Effector memory CD8-positive, alpha-beta T cell (primary cell): ENCODE measurements at regions not wholly inside any gene's neighbourhood (a gene's known extent, or its start where the extent isn't known, plus 50 kb on each side); places are given as distances from the start of the nearest gene placed in this dataset.

Source experiments
- ATAC-seq: fragments of 150-1000 bp; cut with Tn5 transposase; replicated peaks from 2 replicates; pipeline ENCODE4 v1.10.0; 2021; ENCODE audit warnings: mild to moderate bottlenecking, moderate library complexity
- DNase-seq, 3 experiments: peaks; one replicate each; pipeline ENCODE4 v3.0.0; 2021
- H3K27ac Mint-ChIP-seq, 2 donors: one replicate each; pipeline ENCODE4 v1.8.0; 2022; ENCODE audit warnings: mild to moderate bottlenecking in 2 of 2, mixed read lengths in 2 of 2, moderate library complexity in 2 of 2
- H3K27me3 Mint-ChIP-seq, 2 donors: one replicate each; pipeline ENCODE4 v1.8.0; 2022; ENCODE audit warnings: mixed read lengths in 2 of 2
- H3K36me3 Mint-ChIP-seq: one replicate; pipeline ENCODE4 v1.8.0; 2022; ENCODE audit warnings: mild to moderate bottlenecking, moderate library complexity, mixed read lengths; ENCODE audit not compliant: insufficient read depth
- H3K4me1 Mint-ChIP-seq, 2 donors: one replicate each; pipeline ENCODE4 v1.8.0; 2022; ENCODE audit warnings: low read depth in 2 of 2, mixed read lengths in 2 of 2
- H3K4me3 Mint-ChIP-seq, 2 donors: one replicate each; pipeline ENCODE4 v1.8.0; 2022; ENCODE audit warnings: mild to moderate bottlenecking in 2 of 2, mixed read lengths in 2 of 2, moderate library complexity in 2 of 2
- H3K9me3 Mint-ChIP-seq, 2 donors: one replicate each; pipeline ENCODE4 v1.8.0; 2022; ENCODE audit warnings: mixed read lengths in 2 of 2

DNA sequence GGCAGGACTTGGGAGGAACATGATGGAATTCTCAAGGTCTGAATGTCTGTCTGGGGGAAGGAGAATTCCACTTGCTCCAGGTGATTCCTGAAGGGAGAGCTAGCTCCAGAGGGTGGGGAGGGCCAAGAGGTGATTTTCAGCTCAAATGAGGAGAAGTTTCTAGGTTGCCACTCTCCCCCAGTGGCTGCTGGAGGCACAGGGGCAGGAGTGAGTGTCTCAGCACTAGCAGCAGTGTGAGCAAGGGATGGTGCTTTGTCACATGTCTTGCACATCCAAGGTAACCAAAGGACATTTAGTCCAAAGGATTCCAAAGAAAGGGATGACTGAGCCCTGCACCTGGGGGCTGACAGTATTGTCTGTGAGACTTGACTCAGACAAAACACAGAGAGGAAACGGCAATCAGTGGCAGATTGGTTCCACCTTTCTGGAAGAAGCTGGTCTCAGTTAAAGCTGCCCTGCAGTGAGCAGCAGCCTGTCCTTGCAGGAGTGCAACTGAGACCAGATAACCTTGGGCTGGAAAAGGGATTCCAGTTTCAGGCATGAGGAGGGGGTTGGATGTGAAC lies 51.2 kb upstream of the PCBD1 start:
- peaks cover 23 to 56% of the 10 kb centered on the region in 2 donors for H3K27me3 Mint-ChIP-seq
- no peaks in the 10 kb centered on the region for H3K9me3 Mint-ChIP-seq
- H3K4me3 Mint-ChIP-seq: no peak overlapping the region
- no peaks in the 10 kb centered on the region for H3K36me3 Mint-ChIP-seq
- DNase-seq: no peak
- H3K4me1 Mint-ChIP-seq: no peaks in the 10 kb centered on the region
- no peak overlapping the region for H3K27ac Mint-ChIP-seq
- ATAC-seq: no peak

DNA sequence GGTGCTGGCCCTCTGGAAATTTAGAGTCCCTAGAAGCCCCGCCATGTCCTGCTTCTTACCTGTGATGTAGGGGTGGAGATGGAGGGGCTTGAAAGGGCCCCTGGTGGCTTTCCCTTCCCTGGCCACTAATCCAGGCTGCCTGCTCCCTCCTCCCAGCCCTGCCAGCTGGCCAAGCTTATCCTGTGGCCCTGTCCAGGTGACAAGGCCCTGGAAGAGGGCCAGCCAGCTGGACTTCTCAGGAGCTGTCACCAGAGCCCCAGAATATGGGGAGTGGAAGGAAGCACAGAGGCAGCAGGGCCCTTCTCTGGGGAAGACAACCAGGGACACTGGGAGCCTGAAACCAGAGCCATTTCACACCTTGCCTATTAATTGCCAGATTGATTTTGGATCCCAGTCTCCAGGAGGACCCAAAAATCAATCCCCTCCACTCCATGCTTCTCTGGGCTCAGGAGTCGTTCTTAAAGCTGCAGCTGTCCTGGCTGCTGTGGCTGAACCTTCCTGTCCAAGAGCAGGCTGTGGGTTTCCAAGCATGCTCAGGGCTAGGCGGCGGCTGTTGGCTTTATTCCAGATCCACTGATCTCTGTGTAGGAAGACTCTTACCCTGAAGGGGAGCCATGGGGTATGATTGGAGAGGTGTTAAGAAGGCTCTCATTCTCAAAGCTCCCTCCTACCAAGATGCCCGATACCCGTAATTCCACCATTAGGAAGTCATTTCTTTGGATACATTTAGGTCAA lies 52.6 kb upstream of the PCBD1 start:
- H3K4me3 Mint-ChIP-seq: no peak overlapping the region
- no peaks in the 10 kb centered on the region for H3K36me3 Mint-ChIP-seq
- H3K27ac Mint-ChIP-seq: no peak overlapping the region
- H3K27me3 Mint-ChIP-seq: peaks cover 23 to 70% of the 10 kb centered on the region in 2 donors
- H3K4me1 Mint-ChIP-seq: no peaks in the 10 kb centered on the region
- DNase-seq (no peak), ATAC-seq (no peak)
- no peaks in the 10 kb centered on the region for H3K9me3 Mint-ChIP-seq

GRCh38 chr10:70942125-70942524 lies 53.8 kb upstream of the PCBD1 start:
- Mint-ChIP-seq H3K4me1 (no peaks in the 10 kb centered on the region), H3K27ac (no peak overlapping the region)

DNA sequence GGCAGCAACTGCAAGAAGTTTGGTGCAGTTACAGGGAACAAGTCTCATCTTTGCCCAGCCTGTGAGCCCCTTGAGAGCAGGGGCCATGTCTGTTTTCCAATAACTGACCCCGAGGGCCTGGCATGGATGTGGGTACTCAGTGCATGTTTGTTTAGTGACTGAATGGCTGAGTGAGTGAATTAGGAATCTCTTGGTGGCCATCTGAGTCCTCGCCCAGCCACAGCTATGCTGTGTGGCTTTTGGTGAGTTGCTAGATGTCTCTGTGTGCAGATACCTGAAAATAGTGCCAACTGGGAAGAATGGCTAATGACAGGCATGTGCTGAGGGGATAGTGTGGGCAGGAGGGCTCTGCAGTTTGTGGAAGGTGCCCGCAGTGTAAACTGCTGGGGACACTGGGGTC lies 54.4 kb upstream of the PCBD1 start:
- Mint-ChIP-seq H3K27ac (no peak overlapping the region), H3K4me3 (no peak overlapping the region), H3K9me3 (no peaks in the 10 kb centered on the region), H3K4me1 (no peaks in the 10 kb centered on the region), H3K27me3 (peaks cover 12 to 60% of the 10 kb centered on the region in 2 donors), H3K36me3 (no peaks in the 10 kb centered on the region)
- ATAC-seq (no peak), DNase-seq (no peak)

More at GRCh38 chr10:70942125-70942524, 53.8 kb upstream of the PCBD1 start:
- ATAC-seq (no peak), DNase-seq (no peak)
- Mint-ChIP-seq H3K4me3 (no peak overlapping the region), H3K27me3 (peaks cover 13 to 66% of the 10 kb centered on the region in 2 donors), H3K36me3 (no peaks in the 10 kb centered on the region), H3K9me3 (no peaks in the 10 kb centered on the region)

DNA sequence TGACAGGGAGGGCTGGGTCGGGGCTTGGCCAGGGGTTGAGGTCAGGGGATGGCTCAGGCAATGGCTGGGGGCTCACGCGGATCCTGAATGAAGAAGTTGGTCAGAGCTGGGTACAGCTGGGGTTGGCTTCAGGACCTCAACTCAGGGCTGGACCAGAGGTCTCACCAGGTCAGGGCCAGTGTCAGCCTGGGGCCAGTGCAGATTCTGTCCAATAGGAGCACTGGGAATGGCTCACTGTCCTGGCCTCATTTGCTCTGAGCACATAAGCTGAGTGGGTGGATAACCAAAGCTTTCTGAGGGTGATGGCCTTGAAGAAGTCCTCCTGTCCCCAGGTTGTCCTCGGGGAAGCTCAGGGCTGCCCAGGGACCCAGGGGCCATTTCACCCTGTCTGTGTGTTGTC lies 54.9 kb upstream of the PCBD1 start:
- H3K27me3 Mint-ChIP-seq: peaks cover 12 to 55% of the 10 kb centered on the region in 2 donors
- ATAC-seq: no peak
- H3K9me3 Mint-ChIP-seq: no peaks in the 10 kb centered on the region
- H3K27ac Mint-ChIP-seq: no peak overlapping the region
- no peaks in the 10 kb centered on the region for H3K4me1 Mint-ChIP-seq
- H3K36me3 Mint-ChIP-seq: no peaks in the 10 kb centered on the region
- no peak overlapping the region for H3K4me3 Mint-ChIP-seq
- DNase-seq: no peak

- Mint-ChIP-seq H3K9me3 (no peaks in the 10 kb centered on the region), H3K4me3 (no peak overlapping the region), H3K27me3 (peaks cover 11 to 51% of the 10 kb centered on the region in 2 donors), H3K36me3 (no peaks in the 10 kb centered on the region), H3K27ac (no peak overlapping the region), H3K4me1 (no peaks in the 10 kb centered on the region)
- no peak for DNase-seq
- no peak for ATAC-seq
Observed at GRCh38 chr10:70943841-70944466, 55.6 kb upstream of the PCBD1 start.

DNA sequence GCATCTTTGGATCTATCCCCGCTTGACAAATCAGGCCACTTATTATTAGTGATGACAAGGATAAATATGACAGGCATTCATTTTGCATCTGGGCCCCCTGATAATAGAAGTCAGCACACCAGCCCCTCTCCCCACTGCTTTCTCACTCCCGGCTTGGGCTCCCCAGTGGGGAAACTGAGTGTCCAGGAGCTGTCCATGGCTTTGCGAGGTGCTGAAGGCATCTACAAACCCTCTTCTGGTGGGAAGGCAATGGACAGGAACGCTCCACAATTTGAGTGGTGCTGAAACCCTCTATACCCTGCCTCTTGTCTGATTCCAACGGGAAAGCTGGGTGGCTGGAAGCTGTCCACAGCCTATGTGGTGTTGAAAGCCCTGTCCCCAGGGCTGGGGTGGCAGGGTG lies 61.7 kb upstream of the PCBD1 start:
- H3K9me3 Mint-ChIP-seq: no peaks in the 10 kb centered on the region
- DNase-seq (no peak), ATAC-seq (no peak)
- H3K4me3 Mint-ChIP-seq: no peak overlapping the region
- no peaks in the 10 kb centered on the region for H3K36me3 Mint-ChIP-seq
- no peak overlapping the region for H3K27ac Mint-ChIP-seq
- peaks cover 0 to 29% of the 10 kb centered on the region in 2 donors for H3K27me3 Mint-ChIP-seq
- no peaks in the 10 kb centered on the region for H3K4me1 Mint-ChIP-seq

- no peaks in the 10 kb centered on the region for H3K36me3 Mint-ChIP-seq
- no peak overlapping the region for H3K4me3 Mint-ChIP-seq
- no peaks in the 10 kb centered on the region for H3K4me1 Mint-ChIP-seq
- H3K9me3 Mint-ChIP-seq: no peaks in the 10 kb centered on the region
- DNase-seq: no peak
- ATAC-seq: no peak
- peaks cover 0 to 22% of the 10 kb centered on the region in 2 donors for H3K27me3 Mint-ChIP-seq
- H3K27ac Mint-ChIP-seq: no peak overlapping the region
Observed at GRCh38 chr10:70950801-70951200, 62.4 kb upstream of the PCBD1 start.

GRCh38 chr10:70952401-70952800 lies 64.0 kb upstream of the PCBD1 start:
- Mint-ChIP-seq H3K27me3 (peaks cover 4 to 17% of the 10 kb centered on the region in 2 donors), H3K36me3 (no peaks in the 10 kb centered on the region), H3K4me1 (no peaks in the 10 kb centered on the region), H3K4me3 (no peak overlapping the region), H3K9me3 (no peaks in the 10 kb centered on the region), H3K27ac (no peak overlapping the region)
- DNase-seq: no peak
- no peak for ATAC-seq

GRCh38 chr10:70952921-70953320 lies 64.6 kb upstream of the PCBD1 start:
- no peak overlapping the region for H3K4me3 Mint-ChIP-seq
- no peaks in the 10 kb centered on the region for H3K9me3 Mint-ChIP-seq
- H3K36me3 Mint-ChIP-seq: no peaks in the 10 kb centered on the region
- no peaks in the 10 kb centered on the region for H3K4me1 Mint-ChIP-seq
- peaks cover 5 to 17% of the 10 kb centered on the region in 2 donors for H3K27me3 Mint-ChIP-seq
- no peak for DNase-seq
- no peak overlapping the region for H3K27ac Mint-ChIP-seq
- ATAC-seq: no peak

DNA sequence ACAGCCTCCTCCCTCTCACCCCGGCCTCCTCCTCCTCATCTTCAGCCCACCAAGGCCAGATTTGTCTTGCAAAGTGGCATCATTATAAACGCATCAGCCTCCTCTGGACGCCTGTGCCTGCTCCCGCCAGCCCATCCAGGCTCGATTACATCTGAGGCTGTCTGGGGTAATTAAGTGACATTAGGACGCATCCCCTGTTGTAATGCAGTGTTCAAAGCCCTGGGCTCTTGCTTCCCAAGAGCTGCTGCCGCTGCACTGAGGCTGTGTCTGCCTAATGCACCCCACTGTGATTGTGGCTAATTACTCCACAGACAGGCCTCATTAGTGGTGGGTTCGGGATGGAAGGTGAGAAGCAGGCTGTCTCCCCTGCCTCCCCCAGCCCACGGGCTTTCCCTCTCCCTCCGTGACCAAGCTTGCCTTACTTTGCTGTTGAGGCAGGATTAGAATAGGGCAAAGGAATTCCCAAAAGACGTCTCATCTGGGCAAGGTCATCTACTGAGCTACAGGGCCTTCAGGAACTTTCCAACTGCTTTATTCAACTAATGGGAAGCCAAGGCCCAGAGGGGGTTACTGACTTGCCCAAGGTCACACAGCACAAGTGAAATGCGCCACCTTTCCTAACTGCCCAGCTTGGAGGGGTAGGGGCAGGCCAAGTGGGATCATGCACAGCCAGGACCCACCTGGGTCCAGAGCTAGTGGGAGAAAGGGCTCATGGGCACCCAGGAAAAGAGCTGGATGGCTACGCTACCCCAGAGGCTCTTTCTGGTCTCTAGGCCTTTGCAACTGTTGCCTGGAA lies 66.2 kb upstream of the PCBD1 start:
- no peak overlapping the region for H3K4me3 Mint-ChIP-seq
- H3K36me3 Mint-ChIP-seq: no peaks in the 10 kb centered on the region
- DNase-seq (no peak), ATAC-seq (no peak)
- H3K27ac Mint-ChIP-seq: no peak overlapping the region
- H3K9me3 Mint-ChIP-seq: no peaks in the 10 kb centered on the region
- no peaks in the 10 kb centered on the region for H3K4me1 Mint-ChIP-seq
- peaks cover 5 to 17% of the 10 kb centered on the region in 2 donors for H3K27me3 Mint-ChIP-seq

DNA sequence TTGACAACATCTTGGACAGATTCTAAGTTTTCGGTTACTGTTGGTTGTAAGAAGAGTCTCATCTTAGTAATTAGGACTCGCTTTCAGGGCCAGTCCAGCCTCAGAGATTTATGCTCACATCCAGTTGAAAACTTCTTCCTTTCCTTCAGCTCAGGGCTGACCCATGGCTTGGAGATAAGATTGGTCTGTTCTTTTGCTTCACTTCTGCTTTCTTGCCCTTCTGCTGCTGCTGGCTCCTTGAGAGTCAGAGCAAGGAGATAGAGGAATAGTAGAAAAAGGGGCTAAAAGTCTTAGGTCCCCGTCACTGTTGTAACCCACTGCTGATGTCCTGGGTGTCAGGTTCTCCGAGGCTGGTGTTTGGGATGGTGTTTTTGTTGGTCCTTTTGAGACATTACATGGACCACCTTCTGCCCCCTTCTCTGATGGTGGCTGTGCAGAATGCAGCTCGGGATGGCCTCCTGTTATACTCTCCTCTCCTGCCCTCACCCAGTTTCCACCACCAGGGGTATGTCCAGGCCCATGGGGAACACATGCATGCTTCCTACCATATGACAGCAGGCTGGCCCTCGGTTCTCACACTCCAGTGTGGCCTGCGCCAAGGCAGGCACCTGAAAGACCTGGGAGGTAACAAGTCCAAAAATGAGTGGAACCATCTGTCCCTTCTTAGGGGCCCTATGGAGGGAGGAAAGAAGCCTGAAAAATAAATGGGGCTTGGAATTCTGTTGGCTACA lies 67.8 kb upstream of the PCBD1 start:
- H3K9me3 Mint-ChIP-seq: no peaks in the 10 kb centered on the region
- ATAC-seq (no peak), DNase-seq (no peak)
- no peaks in the 10 kb centered on the region for H3K36me3 Mint-ChIP-seq
- H3K27ac Mint-ChIP-seq: no peak overlapping the region
- H3K27me3 Mint-ChIP-seq: peaks cover 5 to 11% of the 10 kb centered on the region in 2 donors
- no peak overlapping the region for H3K4me3 Mint-ChIP-seq
- no peaks in the 10 kb centered on the region for H3K4me1 Mint-ChIP-seq

- Mint-ChIP-seq H3K27me3 (peaks cover 7 to 21% of the 10 kb centered on the region in 2 donors), H3K36me3 (no peaks in the 10 kb centered on the region), H3K4me3 (no peak overlapping the region), H3K9me3 (no peaks in the 10 kb centered on the region), H3K27ac (no peak overlapping the region), H3K4me1 (no peaks in the 10 kb centered on the region)
- DNase-seq (no peak), ATAC-seq (no peak)
Observed at GRCh38 chr10:70958396-70958795, 70.0 kb upstream of the PCBD1 start.
